HEK293 (cell line): ENCODE measurements at regions not wholly inside any gene's neighbourhood (a gene's known extent, or its start where the extent isn't known, plus 50 kb on each side); places are given as distances from the start of the nearest gene placed in this dataset.

ENCODE experiments used
- CTCF ChIA-PET: fragments of 350-600 bp; formaldehyde crosslinking; extraction: SDS; loops from one replicate; lab custom pipeline; 2021; ENCODE audit warnings: antibody characterized with exemption; lab: Yijun Ruan, JAX
- POLR2A ChIA-PET: fragments of 300-600 bp; formaldehyde crosslinking; extraction: SDS; loops from one replicate; lab custom pipeline; 2020; ENCODE audit warnings: antibody characterized with exemption, inconsistent platforms; lab: Yijun Ruan, JAX
- H3K27ac ChIP-seq: fragments of 200-500 bp; sonication (Bioruptor generic); 2 replicates; pipeline ENCODE4 v1.5.1; 2014; ENCODE audit warnings: low read depth, low read length, control low read depth, inconsistent platforms; ENCODE audit errors: extremely low read depth
- H3K36me3 ChIP-seq, 2 experiments: fragments of 200-500 bp in 1 of 2; sonication (Bioruptor generic) in 1 of 2; 1 replicate in 1 of 2; 2 replicates in 1 of 2; pipeline ENCODE4 v1.5.1; 2014 to 2017; ENCODE audit warnings: inconsistent platforms in 2 of 2, low read length in 2 of 2; ENCODE audit not compliant: control insufficient read depth in 2 of 2, insufficient read depth in 1 of 2
- H3K4me1 ChIP-seq: fragments of 200-500 bp; sonication (Bioruptor generic); 2 replicates; pipeline ENCODE4 v1.5.1; 2014; ENCODE audit warnings: mild to moderate bottlenecking, low read length, inconsistent platforms; ENCODE audit not compliant: control insufficient read depth, insufficient read depth
- H3K4me3 ChIP-seq: 2 replicates; pipeline ENCODE4 v1.5.1; 2011; ENCODE audit warnings: low read depth, mild to moderate bottlenecking, control low read depth, low read length, moderate library complexity
- H3K9me3 ChIP-seq: fragments of 200-500 bp; sonication (Bioruptor generic); 2 replicates; pipeline ENCODE4 v1.5.1; 2014; ENCODE audit warnings: low read depth, low read length, inconsistent platforms; ENCODE audit not compliant: control insufficient read depth, insufficient read depth
- EGR2 ChIP-seq: fragments of 450-650 bp; formaldehyde crosslinking; IDR thresholded peaks from 2 replicates; pipeline ENCODE4 v1.5.1; 2016; ENCODE audit warnings: low read depth, missing biosample characterization, missing genetic modification characterization
- GLIS1 ChIP-seq: fragments of 450-650 bp; formaldehyde crosslinking; IDR thresholded peaks from 2 replicates; pipeline ENCODE4 v1.5.1; 2016; ENCODE audit warnings: missing biosample characterization, missing genetic modification characterization
- MZF1 ChIP-seq: fragments of 450-650 bp; formaldehyde crosslinking; IDR thresholded peaks from 2 replicates; pipeline ENCODE4 v1.5.1; 2017; ENCODE audit warnings: missing biosample characterization, missing genetic modification characterization, borderline replicate concordance
- YY1 ChIP-seq: fragments of 450-650 bp; formaldehyde crosslinking; IDR thresholded peaks from 2 replicates; pipeline ENCODE4 v1.5.1; 2018; ENCODE audit warnings: missing biosample characterization, missing genetic modification characterization
- ZBTB1 ChIP-seq: fragments of 450-650 bp; formaldehyde crosslinking; IDR thresholded peaks from 2 replicates; pipeline ENCODE4 v1.5.1; 2016; ENCODE audit warnings: missing biosample characterization, missing genetic modification characterization
- ZNF133 ChIP-seq: fragments of 450-650 bp; formaldehyde crosslinking; IDR thresholded peaks from 2 replicates; pipeline ENCODE4 v1.5.1; 2016; ENCODE audit warnings: missing biosample characterization, missing genetic modification characterization
- ZNF184 ChIP-seq: fragments of 450-650 bp; IDR thresholded peaks from 2 replicates; pipeline ENCODE4 v1.5.1; 2018; ENCODE audit warnings: missing biosample characterization, mild to moderate bottlenecking, missing genetic modification characterization
- ZNF302 ChIP-seq: fragments of 450-650 bp; formaldehyde crosslinking; IDR thresholded peaks from 2 replicates; pipeline ENCODE4 v1.5.1; 2016; ENCODE audit warnings: missing biosample characterization, missing genetic modification characterization, low read depth
- ZNF521 ChIP-seq: fragments of 450-650 bp; formaldehyde crosslinking; IDR thresholded peaks from 2 replicates; pipeline ENCODE4 v1.5.1; 2017; ENCODE audit warnings: missing biosample characterization, mild to moderate bottlenecking, missing genetic modification characterization
- ZNF610 ChIP-seq: fragments of 450-650 bp; formaldehyde crosslinking; IDR thresholded peaks from 2 replicates; pipeline ENCODE4 v1.5.1; 2016; ENCODE audit warnings: missing biosample characterization, missing genetic modification characterization, borderline replicate concordance
- ZNF629 ChIP-seq: fragments of 450-650 bp; formaldehyde crosslinking; IDR thresholded peaks from 2 replicates; pipeline ENCODE4 v1.5.1; 2017; ENCODE audit warnings: missing biosample characterization, missing genetic modification characterization
- ZSCAN30 ChIP-seq: fragments of 450-650 bp; IDR thresholded peaks from 2 replicates; pipeline ENCODE4 v1.5.1; 2018; ENCODE audit warnings: missing biosample characterization, mild to moderate bottlenecking, missing genetic modification characterization, moderate library complexity
- TF ChIP-seq, protein P1 (sequence below): fragments of 450-650 bp; formaldehyde crosslinking; conservative IDR thresholded peaks from 2 replicates; pipeline ENCODE4 v1.5.1; 2016; ENCODE audit warnings: low read depth, missing biosample characterization, missing genetic modification characterization
- TF ChIP-seq, protein P2 (sequence below): fragments of 450-650 bp; formaldehyde crosslinking; IDR thresholded peaks from 2 replicates; pipeline ENCODE4; 2016; ENCODE audit warnings: missing biosample characterization, missing genetic modification characterization
- TF ChIP-seq, protein P3 (sequence below): fragments of 450-650 bp; formaldehyde crosslinking; IDR thresholded peaks from 2 replicates; pipeline ENCODE4 v1.5.1; 2016; ENCODE audit warnings: missing biosample characterization, missing genetic modification characterization
- TF ChIP-seq, protein P4 (sequence below): fragments of 450-650 bp; formaldehyde crosslinking; IDR thresholded peaks from 2 replicates; pipeline ENCODE4 v1.5.1; 2016; ENCODE audit warnings: missing biosample characterization, missing genetic modification characterization

DNA sequence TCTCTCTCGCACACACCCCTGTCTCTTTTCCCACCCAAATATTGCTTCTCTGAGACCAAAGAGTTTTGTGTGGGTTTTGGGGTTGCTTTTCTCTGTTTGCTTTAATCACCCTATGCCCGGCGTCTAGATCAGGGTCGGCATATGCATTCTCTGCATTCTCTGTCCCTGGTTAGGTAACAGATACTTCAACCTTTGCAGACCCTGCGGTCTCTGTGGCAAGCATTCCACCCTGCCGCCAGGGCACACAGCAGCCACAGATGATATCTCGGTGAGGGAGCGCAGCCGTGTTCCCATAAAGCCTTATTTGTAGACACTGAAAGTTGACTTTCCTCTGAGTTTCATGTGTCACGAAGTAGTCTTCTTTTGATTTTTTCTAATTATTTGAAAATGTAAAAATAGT is 110.4 kb upstream of the FZD10 start:
- no peaks in the 10 kb centered on the region for H3K36me3 ChIP-seq
- TF ChIP-seq ZNF521 (tag by site-specific recombination) (no peak), EGR2 (no peak), ZNF133 (tag by site-specific recombination) (no peak)
- TF ChIP-seq, protein P1, sequence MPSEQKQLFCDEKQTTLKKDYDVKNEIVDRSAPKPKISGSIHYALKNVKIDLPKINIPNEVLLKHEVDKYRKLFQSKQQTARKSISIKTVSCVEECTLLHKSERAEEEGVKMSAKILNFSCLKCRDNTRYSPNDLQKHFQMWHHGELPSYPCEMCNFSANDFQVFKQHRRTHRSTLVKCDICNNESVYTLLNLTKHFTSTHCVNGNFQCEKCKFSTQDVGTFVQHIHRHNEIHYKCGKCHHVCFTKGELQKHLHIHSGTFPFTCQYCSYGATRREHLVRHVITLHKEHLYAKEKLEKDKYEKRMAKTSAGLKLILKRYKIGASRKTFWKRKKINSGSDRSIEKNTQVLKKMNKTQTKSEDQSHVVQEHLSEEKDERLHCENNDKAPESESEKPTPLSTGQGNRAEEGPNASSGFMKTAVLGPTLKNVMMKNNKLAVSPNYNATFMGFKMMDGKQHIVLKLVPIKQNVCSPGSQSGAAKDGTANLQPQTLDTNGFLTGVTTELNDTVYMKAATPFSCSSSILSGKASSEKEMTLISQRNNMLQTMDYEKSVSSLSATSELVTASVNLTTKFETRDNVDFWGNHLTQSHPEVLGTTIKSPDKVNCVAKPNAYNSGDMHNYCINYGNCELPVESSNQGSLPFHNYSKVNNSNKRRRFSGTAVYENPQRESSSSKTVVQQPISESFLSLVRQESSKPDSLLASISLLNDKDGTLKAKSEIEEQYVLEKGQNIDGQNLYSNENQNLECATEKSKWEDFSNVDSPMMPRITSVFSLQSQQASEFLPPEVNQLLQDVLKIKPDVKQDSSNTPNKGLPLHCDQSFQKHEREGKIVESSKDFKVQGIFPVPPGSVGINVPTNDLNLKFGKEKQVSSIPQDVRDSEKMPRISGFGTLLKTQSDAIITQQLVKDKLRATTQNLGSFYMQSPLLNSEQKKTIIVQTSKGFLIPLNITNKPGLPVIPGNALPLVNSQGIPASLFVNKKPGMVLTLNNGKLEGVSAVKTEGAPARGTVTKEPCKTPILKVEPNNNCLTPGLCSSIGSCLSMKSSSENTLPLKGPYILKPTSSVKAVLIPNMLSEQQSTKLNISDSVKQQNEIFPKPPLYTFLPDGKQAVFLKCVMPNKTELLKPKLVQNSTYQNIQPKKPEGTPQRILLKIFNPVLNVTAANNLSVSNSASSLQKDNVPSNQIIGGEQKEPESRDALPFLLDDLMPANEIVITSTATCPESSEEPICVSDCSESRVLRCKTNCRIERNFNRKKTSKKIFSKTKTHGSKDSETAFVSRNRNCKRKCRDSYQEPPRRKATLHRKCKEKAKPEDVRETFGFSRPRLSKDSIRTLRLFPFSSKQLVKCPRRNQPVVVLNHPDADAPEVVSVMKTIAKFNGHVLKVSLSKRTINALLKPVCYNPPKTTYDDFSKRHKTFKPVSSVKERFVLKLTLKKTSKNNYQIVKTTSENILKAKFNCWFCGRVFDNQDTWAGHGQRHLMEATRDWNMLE (tag by site-specific recombination): no peak
- POLR2A ChIA-PET: no interaction called here
- H3K9me3 ChIP-seq: no peaks in the 10 kb centered on the region
- no peak overlapping the region for H3K4me3 ChIP-seq
- CTCF ChIA-PET: no interaction called here
- H3K4me1 ChIP-seq: no peaks in the 10 kb centered on the region
- no peak overlapping the region for H3K27ac ChIP-seq

DNA sequence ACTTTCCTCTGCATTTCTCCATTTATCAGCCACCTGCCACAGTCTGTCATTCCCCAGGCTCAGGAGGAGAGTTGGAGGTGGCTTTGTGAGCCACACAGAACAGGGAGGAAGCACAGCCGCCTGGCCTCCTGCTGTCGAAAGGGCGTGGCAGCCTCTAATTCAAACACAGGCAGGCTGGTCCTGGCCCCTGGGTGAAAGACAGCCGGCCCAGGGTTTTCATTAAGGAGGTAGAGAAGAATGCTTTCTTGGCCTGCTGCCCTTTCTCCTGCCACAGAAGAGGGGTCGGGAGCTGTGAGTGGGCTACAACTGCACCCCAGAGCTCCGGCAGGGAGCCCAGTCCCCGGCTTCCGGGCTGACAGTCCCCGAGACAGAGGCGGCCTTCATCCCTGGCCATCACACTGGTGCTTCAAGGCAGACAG is 108.6 kb upstream of the FZD10 start:
- TF ChIP-seq, protein P2, sequence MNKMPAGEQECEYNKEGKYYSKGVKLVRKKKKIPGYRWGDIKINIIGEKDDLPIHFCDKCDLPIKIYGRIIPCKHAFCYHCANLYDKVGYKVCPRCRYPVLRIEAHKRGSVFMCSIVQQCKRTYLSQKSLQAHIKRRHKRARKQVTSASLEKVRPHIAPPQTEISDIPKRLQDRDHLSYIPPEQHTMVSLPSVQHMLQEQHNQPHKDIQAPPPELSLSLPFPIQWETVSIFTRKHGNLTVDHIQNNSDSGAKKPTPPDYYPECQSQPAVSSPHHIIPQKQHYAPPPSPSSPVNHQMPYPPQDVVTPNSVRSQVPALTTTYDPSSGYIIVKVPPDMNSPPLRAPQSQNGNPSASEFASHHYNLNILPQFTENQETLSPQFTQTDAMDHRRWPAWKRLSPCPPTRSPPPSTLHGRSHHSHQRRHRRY (tag by site-specific recombination): no peak
- TF ChIP-seq ZSCAN30 (no peak), ZNF610 (tag by site-specific recombination) (no peak), ZNF302 (tag by site-specific recombination) (no peak), ZNF629 (tag by site-specific recombination) (no peak), GLIS1 (tag by site-specific recombination) (no peak), ZNF184 (tag by site-specific recombination) (no peak), ZBTB1 (tag by site-specific recombination) (no peak), MZF1 (tag by site-specific recombination) (no peak), YY1 (tag by site-specific recombination) (no peak)
- TF ChIP-seq, protein P3, sequence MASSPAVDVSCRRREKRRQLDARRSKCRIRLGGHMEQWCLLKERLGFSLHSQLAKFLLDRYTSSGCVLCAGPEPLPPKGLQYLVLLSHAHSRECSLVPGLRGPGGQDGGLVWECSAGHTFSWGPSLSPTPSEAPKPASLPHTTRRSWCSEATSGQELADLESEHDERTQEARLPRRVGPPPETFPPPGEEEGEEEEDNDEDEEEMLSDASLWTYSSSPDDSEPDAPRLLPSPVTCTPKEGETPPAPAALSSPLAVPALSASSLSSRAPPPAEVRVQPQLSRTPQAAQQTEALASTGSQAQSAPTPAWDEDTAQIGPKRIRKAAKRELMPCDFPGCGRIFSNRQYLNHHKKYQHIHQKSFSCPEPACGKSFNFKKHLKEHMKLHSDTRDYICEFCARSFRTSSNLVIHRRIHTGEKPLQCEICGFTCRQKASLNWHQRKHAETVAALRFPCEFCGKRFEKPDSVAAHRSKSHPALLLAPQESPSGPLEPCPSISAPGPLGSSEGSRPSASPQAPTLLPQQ: no peak
- TF ChIP-seq, protein P4, sequence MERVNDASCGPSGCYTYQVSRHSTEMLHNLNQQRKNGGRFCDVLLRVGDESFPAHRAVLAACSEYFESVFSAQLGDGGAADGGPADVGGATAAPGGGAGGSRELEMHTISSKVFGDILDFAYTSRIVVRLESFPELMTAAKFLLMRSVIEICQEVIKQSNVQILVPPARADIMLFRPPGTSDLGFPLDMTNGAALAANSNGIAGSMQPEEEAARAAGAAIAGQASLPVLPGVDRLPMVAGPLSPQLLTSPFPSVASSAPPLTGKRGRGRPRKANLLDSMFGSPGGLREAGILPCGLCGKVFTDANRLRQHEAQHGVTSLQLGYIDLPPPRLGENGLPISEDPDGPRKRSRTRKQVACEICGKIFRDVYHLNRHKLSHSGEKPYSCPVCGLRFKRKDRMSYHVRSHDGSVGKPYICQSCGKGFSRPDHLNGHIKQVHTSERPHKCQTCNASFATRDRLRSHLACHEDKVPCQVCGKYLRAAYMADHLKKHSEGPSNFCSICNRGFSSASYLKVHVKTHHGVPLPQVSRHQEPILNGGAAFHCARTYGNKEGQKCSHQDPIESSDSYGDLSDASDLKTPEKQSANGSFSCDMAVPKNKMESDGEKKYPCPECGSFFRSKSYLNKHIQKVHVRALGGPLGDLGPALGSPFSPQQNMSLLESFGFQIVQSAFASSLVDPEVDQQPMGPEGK (tag by site-specific recombination): no peak
- Histone ChIP-seq H3K9me3 (no peaks in the 10 kb centered on the region), H3K27ac (no peak overlapping the region), H3K4me3 (no peak overlapping the region), H3K4me1 (no peaks in the 10 kb centered on the region), H3K36me3 (no peaks in the 10 kb centered on the region)
- ChIA-PET POLR2A (no interaction called here), CTCF (interaction anchor here (0.6 to 0.8 kb wide), 2 partner anchors 21 to 281 kb away, joined by 3 to 5 read pairs; no protein-coding TSS in a partner anchor)
